CD4-positive, alpha-beta T cell treated with Interleukin-6 at 100 ng/mL for 8 hours (primary cell): ENCODE measurements at regions not wholly inside any gene's neighbourhood (a gene's known extent, or its start where the extent isn't known, plus 50 kb on each side); places are given as distances from the start of the nearest gene placed in this dataset.

ENCODE experiments used
- DNase-seq: peaks from one replicate; pipeline ENCODE4 v3.0.0-alpha.2; 2020; ENCODE audit warnings: mixed read lengths, low spot score

GRCh38 chr2:120938045-120938771, 202.5 kb downstream of the GLI2 start:
- no peak for DNase-seq

GRCh38 chr2:120939595-120940318, 204.1 kb downstream of the GLI2 start:
- DNase-seq: no peak

DNA sequence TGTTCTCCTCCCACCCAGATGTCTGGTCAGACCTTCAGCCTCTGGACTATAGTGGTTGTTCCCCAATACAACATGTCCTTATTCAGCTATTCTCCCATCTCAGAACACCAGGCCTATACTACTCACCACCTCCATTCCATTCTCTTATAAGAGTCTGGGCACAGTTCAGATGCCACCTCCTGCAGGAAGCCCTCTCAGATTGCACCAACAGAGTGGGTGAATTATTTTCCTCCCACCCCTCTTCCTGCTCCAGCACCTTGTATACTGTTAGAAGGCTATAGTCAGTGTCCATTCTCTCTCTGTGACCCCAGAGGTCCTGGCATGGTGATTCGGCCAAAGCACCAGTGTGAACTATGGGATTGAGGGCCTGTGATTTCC, 204.6 kb downstream of the GLI2 start:
- no peak for DNase-seq

GRCh38 chr2:120940726-120941256, 205.1 kb downstream of the GLI2 start:
- no peak for DNase-seq

DNA sequence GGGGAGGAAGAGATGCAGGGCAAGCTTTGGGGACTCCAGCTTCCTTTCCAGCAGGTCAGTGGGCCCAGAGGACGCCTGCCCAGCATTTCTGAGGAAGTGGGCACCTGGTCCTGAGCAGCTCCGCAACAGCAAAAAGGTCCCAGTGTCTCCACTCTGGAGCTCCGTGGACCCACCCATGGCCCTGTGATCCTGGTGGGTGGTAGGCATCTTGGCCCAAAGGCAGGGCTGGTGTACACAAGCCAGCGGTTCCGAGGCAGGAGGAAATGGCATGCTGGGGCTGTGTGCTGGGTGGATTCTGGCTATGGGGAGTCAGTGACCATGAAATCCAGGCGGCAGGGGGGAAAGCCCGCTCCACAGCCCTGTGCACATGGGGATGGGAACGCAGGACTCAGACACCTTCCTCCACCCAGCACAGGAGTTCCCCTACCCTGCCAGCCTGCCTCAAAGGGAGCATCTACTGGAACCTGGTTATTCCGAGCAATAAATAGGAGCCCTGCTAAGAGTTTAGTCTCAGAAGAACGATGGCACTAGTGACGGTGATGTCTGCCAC, 206.0 kb downstream of the GLI2 start:
- DNase-seq: no peak

GRCh38 chr2:120942658-120943057, 207.0 kb downstream of the GLI2 start:
- no peak for DNase-seq

GRCh38 chr2:120943403-120944034, 207.9 kb downstream of the GLI2 start:
- DNase-seq: no peak

GRCh38 chr2:120944575-120944974, 208.9 kb downstream of the GLI2 start:
- DNase-seq: no peak

DNA sequence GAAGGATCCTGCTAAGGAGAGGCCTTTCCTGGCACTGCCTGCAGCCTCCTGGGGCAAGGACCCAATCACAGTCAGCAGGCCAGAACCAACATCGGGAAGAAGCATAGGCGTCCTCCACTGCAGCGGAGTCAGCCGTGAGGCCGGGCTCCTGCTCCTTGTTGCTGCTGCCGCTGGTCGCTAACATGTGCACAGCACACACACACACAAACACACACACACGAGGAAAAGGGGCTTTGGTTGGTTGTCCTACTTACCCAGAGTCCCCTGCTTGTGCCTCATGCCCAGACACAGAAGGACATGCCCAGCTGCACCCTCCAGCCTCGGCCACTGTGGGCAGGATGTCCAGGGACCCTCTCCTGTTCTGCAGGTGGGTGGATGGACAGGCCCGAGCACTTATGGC, 209.4 kb downstream of the GLI2 start:
- DNase-seq: no peak

- no peak for DNase-seq
Measured at GRCh38 chr2:120945832-120946499, 210.3 kb downstream of the GLI2 start.

DNA sequence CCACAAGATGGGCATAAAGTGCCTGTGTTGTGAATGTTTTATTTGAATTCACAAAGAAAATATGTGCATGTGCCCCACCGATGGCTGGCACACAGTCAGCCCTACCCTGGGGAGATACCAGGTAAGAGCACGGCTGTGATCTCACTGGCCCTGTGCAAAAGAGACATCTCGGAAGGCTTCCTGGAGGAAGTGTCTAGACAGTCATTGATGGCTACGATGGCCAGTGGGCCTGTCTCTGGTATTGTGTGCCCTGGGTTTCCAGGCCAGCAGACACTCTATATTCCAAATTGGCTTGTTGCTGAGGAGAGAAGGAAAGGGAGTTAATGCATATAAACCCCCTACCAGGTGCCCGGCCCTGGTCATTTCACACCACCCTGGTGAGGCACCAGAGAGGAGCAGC, 211.7 kb downstream of the GLI2 start:
- DNase-seq: no peak

DNA sequence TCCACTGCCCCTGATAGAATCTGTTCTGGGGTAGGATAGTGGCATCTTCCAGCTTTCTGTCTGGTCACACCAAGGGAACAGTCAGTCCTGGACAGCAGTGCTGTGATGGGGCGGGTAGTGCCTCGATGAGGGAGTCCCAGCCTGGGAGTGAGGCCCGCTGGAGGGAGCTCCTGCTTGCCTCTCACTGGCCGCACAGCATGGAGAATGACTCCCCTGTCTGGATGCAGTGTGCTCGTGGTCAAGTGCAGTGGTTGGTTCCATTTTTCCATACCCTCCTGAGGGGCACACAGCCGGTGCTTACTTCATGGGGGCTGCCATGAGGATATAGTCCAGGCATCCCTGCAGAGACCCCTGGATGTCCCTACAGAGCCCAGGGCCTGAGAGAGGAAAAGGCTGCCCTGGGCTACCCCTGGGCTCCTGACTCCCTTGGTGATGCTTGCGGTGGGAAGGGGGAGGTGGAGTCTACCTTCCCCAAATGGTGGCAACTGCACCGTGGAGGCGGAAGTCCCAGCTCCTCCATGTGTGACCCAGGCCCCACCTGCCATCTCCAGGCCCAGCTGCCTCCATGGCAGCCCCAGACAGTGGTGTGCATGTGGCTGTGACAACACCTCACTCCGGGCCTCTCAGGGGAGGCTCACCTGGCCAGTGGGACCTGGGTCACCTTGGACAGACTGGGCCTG, 212.5 kb downstream of the GLI2 start:
- DNase-seq: no peak

DNA sequence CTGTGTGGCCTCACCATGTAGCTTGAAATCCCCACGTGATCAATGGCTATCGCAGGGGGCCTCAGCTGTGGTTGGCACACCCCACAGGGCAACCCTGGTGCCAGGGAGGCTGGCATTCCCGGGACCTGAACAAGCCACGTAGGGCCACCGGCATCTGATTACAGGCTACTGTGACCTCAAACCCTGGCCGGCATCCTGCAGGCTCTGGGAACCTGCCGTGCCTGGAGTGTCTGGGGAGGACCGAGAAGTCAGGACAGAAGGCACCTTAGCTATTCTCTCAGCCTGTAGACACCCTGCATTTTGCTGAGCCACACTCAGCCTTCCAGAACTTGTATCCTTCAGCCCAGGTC, 213.0 kb downstream of the GLI2 start:
- no peak for DNase-seq

GRCh38 chr2:120949027-120949956, 213.6 kb downstream of the GLI2 start:
- no peak for DNase-seq

DNA sequence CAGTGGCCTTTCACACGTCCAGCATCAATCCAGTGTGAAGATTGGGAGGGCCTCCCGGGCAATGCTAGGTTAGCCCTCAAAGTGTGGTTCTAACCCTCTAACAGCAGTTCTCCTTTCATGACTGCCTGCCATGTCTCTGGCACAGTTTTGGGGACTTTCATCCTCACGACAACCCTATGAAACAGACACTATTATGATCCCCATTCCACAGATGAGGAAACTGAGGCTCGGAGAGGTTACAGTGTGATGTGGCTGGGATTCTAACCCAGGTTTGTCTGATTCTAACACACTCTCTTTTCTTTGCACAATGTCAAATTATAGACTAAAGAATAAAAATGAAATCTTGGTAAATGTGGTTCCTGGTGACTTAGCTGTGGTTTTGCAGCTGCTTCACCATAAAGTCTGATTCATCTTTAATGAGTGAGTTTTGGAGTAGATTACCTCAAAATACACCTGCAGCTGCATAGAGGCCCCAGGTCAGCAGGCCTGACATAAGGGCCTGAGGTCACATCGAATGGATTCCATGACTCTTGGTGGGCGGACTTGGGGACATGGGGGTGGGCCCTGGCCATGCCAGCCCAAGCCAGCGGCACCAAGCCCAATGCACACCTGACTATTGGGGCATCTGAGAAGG, 214.4 kb downstream of the GLI2 start:
- DNase-seq: no peak

GRCh38 chr2:120951693-120952092, 216.0 kb downstream of the GLI2 start:
- DNase-seq: no peak

DNA sequence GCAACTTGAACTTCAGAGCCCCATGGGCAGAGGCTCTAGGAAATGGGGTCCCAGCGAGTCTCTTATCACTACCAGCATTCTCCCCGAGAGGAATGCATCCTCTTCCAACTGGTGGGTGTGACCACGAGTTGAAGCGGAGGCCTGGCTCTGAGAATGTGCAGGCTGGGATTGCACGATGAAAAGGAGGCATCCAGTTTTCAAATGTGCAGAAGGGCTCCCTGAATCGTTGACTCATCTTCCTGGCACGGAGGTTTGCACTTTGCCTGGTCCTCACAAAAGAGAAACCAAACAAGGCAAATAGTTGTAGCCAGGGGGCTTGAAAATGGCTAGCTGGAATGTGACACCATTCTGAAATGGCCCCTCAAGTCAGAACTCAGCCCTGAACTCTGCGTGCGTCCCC, 216.7 kb downstream of the GLI2 start:
- DNase-seq: no peak

GRCh38 chr2:120953066-120953756, 217.5 kb downstream of the GLI2 start:
- DNase-seq: no peak

- no peak for DNase-seq
Measured at GRCh38 chr2:120953843-120954584, 218.3 kb downstream of the GLI2 start.
